ENCODE measurements at regions not wholly inside any gene's neighbourhood (a gene's known extent, or its start where the extent isn't known, plus 50 kb on each side); places are given as distances from the start of the nearest gene placed in this dataset.

GRCh38 chr4:72945719-72946336 is 123.7 kb downstream of the COX18 start:
- TF ChIP-seq, protein P1, sequence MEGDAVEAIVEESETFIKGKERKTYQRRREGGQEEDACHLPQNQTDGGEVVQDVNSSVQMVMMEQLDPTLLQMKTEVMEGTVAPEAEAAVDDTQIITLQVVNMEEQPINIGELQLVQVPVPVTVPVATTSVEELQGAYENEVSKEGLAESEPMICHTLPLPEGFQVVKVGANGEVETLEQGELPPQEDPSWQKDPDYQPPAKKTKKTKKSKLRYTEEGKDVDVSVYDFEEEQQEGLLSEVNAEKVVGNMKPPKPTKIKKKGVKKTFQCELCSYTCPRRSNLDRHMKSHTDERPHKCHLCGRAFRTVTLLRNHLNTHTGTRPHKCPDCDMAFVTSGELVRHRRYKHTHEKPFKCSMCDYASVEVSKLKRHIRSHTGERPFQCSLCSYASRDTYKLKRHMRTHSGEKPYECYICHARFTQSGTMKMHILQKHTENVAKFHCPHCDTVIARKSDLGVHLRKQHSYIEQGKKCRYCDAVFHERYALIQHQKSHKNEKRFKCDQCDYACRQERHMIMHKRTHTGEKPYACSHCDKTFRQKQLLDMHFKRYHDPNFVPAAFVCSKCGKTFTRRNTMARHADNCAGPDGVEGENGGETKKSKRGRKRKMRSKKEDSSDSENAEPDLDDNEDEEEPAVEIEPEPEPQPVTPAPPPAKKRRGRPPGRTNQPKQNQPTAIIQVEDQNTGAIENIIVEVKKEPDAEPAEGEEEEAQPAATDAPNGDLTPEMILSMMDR (IDR thresholded peaks at IDR 0.05; ENCODE audit: borderline replicate concordance): no peak
- Histone ChIP-seq H3K27ac (replicated peaks) (no peak overlapping the region), H3K9me3 (replicated peaks) (no peaks in the 10 kb centered on the region), H3K4me3 (no peak overlapping the region), H3K4me1 (no peaks in the 10 kb centered on the region), H3K36me3 (no peaks in the 10 kb centered on the region), H3K27me3 (ENCODE audit: low read depth) (no peaks in the 10 kb centered on the region)
- intact Hi-C loops (cut with micrococcal nuclease): no loop called here
- no peak for DNase-seq

- H3K36me3 ChIP-seq: no peaks in the 10 kb centered on the region
- H3K9me3 ChIP-seq (replicated peaks): no peaks in the 10 kb centered on the region
- intact Hi-C loops (cut with micrococcal nuclease): no loop called here
- H3K4me1 ChIP-seq: no peaks in the 10 kb centered on the region
- no peak overlapping the region for H3K4me3 ChIP-seq
- no peak overlapping the region for H3K27ac ChIP-seq (replicated peaks)
- no peaks in the 10 kb centered on the region for H3K27me3 ChIP-seq (ENCODE audit: low read depth)
- TF ChIP-seq, protein P1 (IDR thresholded peaks at IDR 0.05; ENCODE audit: borderline replicate concordance): no peak
- DNase-seq: no peak
Observed at GRCh38 chr4:72942565-72942964, 127.0 kb downstream of the COX18 start.

GRCh38 chr4:72938516-72938915 is 131.0 kb downstream of the COX18 start:
- no peak overlapping the region for H3K27ac ChIP-seq (replicated peaks)
- H3K27me3 ChIP-seq (ENCODE audit: low read depth): no peaks in the 10 kb centered on the region
- H3K4me3 ChIP-seq: no peak overlapping the region
- intact Hi-C loops (cut with micrococcal nuclease): no loop called here
- DNase-seq: no peak
- TF ChIP-seq, protein P1 (IDR thresholded peaks at IDR 0.05; ENCODE audit: borderline replicate concordance): no peak
- no peaks in the 10 kb centered on the region for H3K9me3 ChIP-seq (replicated peaks)
- H3K36me3 ChIP-seq: no peaks in the 10 kb centered on the region
- H3K4me1 ChIP-seq: no peaks in the 10 kb centered on the region

GRCh38 chr4:72935462-72935861 is 134.1 kb downstream of the COX18 start:
- H3K27me3 ChIP-seq (ENCODE audit: low read depth): no peaks in the 10 kb centered on the region
- TF ChIP-seq, protein P1 (IDR thresholded peaks at IDR 0.05; ENCODE audit: borderline replicate concordance): no peak
- H3K4me3 ChIP-seq: no peak overlapping the region
- H3K27ac ChIP-seq (replicated peaks): no peak overlapping the region
- no peaks in the 10 kb centered on the region for H3K36me3 ChIP-seq
- no peak for DNase-seq
- H3K4me1 ChIP-seq: no peaks in the 10 kb centered on the region
- intact Hi-C loops (cut with micrococcal nuclease): no loop called here
- H3K9me3 ChIP-seq (replicated peaks): no peaks in the 10 kb centered on the region

DNA sequence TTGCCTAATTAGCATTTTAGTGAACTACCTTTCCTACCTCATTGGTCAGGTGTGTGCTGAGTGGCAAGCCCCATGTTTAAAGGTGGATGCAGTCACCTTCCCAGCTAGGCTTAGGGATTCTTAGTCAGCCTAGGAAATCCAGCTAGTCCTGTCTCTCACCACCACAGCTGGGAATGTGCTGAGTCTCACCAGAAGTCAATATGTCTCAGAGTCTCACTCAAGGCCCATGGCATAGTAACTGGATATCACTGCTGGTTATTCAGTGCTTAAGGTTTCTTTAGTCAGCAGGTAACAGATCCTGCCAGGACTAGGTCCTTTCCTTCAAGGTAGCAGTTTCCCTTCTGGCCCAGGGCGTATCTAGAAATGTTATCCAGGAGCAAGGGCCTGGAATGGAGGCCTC is 136.5 kb downstream of the COX18 start:
- Histone ChIP-seq H3K4me1 (no peaks in the 10 kb centered on the region), H3K27me3 (ENCODE audit: low read depth) (no peaks in the 10 kb centered on the region), H3K36me3 (no peaks in the 10 kb centered on the region), H3K9me3 (replicated peaks) (no peaks in the 10 kb centered on the region), H3K4me3 (no peak overlapping the region), H3K27ac (replicated peaks) (no peak overlapping the region)
- DNase-seq: no peak
- intact Hi-C loops (cut with micrococcal nuclease): no loop called here
- TF ChIP-seq, protein P1 (IDR thresholded peaks at IDR 0.05; ENCODE audit: borderline replicate concordance): no peak

Measured in left ventricle myocardium inferior (tissue), 1 donor.